TTC549 (cell line): ENCODE measurements at regions not wholly inside any gene's neighbourhood (a gene's known extent, or its start where the extent isn't known, plus 50 kb on each side); places are given as distances from the start of the nearest gene placed in this dataset.

Experiments
- FAIRE-seq: peaks from 2 replicates; lab custom pipeline; 2012; peaks lifted over from hg19 to GRCh38; lab: Jason Lieb, UNC

DNA sequence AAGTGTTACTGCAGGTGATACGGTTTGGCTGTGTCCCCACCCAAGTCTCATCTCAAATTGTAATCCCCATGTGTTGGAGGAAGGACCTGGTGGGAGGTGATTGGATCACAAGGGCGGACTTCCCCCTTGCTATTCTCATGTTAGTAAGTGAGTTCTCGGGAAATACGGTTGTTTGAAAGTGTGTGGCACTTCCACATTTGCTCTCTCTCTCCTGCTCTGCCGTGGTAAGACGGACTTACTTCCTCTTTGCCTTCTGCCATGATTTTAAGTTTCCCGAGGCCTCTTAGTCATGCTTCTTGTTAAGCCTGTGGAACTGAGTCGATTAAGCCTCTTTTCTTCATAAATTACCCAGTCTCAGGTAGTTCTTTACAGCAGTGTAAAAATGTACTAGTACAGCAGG, 65.2 kb upstream of the SLC7A11 start:
- no peak for FAIRE-seq

- no peak for FAIRE-seq
Observed at GRCh38 chr4:138305050-138305449, 62.9 kb upstream of the SLC7A11 start.

DNA sequence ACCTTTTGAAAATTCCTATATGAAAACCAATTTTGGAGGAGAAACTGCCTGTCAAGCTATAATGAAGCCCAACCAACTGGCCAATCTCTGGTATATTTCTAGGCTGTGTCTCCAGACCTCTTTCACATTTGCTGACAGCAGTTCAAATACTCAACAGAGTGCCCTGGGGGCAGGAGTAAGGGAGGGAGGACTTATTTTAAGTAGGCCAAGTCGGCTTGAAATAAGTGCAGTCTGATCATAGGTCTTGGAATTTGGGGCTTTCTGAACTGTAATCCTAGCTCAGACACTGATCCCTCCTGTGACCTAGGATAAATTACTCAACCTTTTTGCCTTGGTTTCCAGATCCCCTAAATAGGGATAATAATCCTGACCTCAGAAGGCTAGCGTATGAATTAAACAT, 59.4 kb upstream of the SLC7A11 start:
- no peak for FAIRE-seq

DNA sequence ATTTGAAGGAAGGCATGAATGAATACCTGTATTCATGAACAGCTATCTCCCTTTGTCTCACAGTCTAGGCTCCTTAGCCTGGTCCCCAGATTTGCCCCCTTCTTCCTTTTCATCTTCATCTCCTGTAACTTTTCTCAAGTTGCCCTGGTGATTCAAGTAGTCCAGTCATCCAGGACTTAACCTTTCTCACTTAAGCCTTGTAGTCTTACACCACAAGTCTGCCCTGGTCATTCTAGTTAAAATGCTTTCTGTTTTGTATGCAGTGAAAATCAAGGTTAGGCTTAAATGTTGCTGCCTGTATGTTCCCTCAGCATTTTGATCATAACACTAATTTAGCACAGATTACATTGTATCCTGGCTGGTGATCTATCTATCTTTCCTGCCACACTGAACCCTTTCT, 58.5 kb upstream of the SLC7A11 start:
- FAIRE-seq = no peak

DNA sequence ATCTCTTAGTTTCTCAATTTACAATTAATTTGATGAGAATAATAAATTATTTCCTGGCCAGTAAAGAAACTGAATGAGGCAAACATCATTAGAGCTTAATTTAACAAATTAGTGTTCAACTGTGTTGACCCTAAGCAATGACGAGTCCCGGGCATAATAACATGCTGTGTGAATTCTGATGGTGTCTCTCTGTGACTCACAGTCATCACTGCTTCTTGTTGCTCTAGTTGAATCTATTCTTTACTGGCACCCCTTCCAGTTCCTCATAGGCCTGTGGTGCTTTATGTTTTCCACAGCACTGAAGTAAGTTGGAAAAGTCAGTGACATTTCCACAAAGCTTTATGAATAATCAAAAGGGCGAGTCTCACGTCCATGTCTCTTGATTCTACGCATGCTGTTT, 57.7 kb upstream of the SLC7A11 start:
- FAIRE-seq = no peak

DNA sequence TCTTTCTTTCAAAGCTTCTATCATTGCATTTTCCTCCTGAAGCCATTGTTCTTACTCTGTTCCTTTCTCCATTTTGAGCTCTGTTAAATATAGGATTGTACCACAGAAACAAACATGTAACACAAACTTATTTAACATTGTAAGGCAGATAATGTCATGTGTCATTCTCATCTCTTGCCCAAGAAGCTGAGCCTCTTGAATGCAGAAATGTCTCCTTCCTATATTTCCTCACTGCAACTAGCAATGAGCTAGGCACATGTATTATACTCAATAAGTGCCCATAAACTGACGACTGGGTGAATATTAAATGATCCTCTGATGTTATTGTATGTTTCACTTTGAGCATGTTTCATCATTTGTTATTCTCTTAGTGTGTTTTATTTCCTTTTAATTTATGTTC, 56.7 kb upstream of the SLC7A11 start:
- FAIRE-seq = no peak

DNA sequence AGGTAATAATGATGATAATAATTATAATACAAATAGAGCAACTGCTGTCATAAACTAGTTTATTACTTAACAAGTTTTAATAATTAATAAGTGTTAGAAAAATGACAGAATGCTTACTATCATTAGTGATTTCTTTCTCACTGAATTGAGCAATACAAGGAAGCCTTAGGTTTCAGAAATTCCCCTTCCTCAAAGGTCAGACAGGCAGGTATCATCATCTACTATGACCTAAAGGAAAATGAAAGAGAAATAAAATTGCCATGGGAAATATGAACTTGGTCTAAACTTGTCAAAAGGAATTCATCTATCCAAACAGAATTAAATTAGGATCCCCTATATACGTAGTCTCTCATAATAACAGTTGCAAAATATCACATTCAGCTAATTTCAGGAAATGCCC, 56.3 kb upstream of the SLC7A11 start:
- no peak for FAIRE-seq

DNA sequence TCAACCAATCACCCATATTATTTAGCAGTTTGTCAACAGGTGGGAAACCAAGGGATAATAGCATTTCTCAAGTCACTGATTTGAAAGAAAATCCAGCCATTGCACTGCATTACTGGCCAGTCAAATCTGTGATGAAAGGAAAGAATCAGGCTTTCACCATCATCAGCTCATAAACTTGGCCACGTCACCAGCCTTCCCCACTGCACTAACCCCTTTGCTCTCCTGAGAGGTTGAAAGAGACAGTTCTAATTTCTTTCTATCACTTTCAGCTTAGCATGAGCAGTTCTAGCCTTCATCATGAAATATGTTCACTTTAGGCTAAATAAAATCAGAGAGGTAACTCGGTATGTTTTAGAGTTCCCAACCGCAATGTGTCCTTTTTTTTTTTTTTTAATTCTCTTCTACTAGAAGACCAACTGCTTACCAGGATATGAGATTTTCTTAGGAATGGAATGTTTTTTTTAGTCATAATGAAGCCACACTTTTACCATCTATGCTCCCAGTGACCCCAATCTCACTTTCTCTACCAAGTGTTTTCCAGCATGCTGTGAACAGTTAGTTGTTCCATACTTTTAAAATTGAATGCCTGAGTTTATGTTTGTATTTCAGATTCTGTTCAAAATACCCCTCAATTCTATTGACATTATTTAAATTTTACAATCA, 55.7 kb upstream of the SLC7A11 start:
- no peak for FAIRE-seq

GRCh38 chr4:138292321-138292720, 50.2 kb upstream of the SLC7A11 start:
- no peak for FAIRE-seq
